SK-N-SH (cell line): ENCODE measurements at regions not wholly inside any gene's neighbourhood (a gene's known extent, or its start where the extent isn't known, plus 50 kb on each side); places are given as distances from the start of the nearest gene placed in this dataset.

Experiments used
- CTCF ChIA-PET: fragments of 300-600, 350-600 bp; formaldehyde crosslinking; extraction: SDS; loops from one replicate; lab custom pipeline; 2021; lab: Yijun Ruan, JAX
- POLR2A ChIA-PET: fragments of 350-600 bp; sonication (Branson Sonifier 250); formaldehyde crosslinking; extraction: SDS; loops from one replicate; lab custom pipeline; 2020; ENCODE audit warnings: antibody characterized with exemption, inconsistent platforms; lab: Yijun Ruan, JAX
- DNase-seq: peaks from one replicate; pipeline ENCODE4 v3.0.0; 2012
- H2AFZ ChIP-seq: fragments of 200-600 bp; sonication (generic); 2 replicates; pipeline ENCODE4 v1.8.1; 2016; ENCODE audit warnings: antibody characterized with exemption, mild to moderate bottlenecking, low read depth
- H3F3A ChIP-seq: fragments of 200-600 bp; sonication (generic); replicated peaks from 2 replicates; pipeline ENCODE3; 2016; ENCODE audit warnings: antibody characterized with exemption, mild to moderate bottlenecking; ENCODE audit not compliant: insufficient read depth
- H3K27ac ChIP-seq, 2 experiments: fragments of 200-500 bp in 1 of 2; fragments of 200-600 bp in 1 of 2; sonication (Bioruptor generic) in 1 of 2; sonication (generic), shearing (Covaris generic) in 1 of 2; 2 replicates each; pipeline versions ENCODE4 v1.5.1 to v1.6.1; 2014 to 2016; ENCODE audit warnings: low read depth in 2 of 2, inconsistent platforms in 1 of 2, low read length in 1 of 2, mild to moderate bottlenecking in 1 of 2, mixed read lengths in 1 of 2
- H3K27me3 ChIP-seq: fragments of 200-600 bp; sonication (generic), shearing (Covaris generic); 2 replicates; pipeline ENCODE4 v1.6.1; 2016; ENCODE audit warnings: mixed run types; ENCODE audit not compliant: insufficient read depth
- H3K36me3 ChIP-seq, 2 experiments: fragments of 200-500 bp in 1 of 2; fragments of 200-600 bp in 1 of 2; sonication (Bioruptor generic) in 1 of 2; sonication (generic) in 1 of 2; replicated peaks in 1 of 2; 2 replicates each; pipeline versions ENCODE3 to v1.5.1; 2014 to 2016; ENCODE audit warnings: low read length in 1 of 2, mild to moderate bottlenecking in 1 of 2; ENCODE audit not compliant: insufficient read depth in 2 of 2, control insufficient read depth in 1 of 2
- H3K4me1 ChIP-seq, 2 experiments: fragments of 200-500 bp in 1 of 2; fragments of 200-600 bp in 1 of 2; sonication (Bioruptor generic) in 1 of 2; sonication (generic), shearing (Covaris generic) in 1 of 2; 2 replicates each; pipeline versions ENCODE4 v1.5.1 to v1.6.1; 2014 to 2016; ENCODE audit warnings: low read depth in 1 of 2, low read length in 1 of 2, mixed run types in 1 of 2; ENCODE audit not compliant: insufficient read depth in 2 of 2, control insufficient read depth in 1 of 2
- H3K4me2 ChIP-seq: fragments of 200-600 bp; sonication (generic), shearing (Covaris generic); 2 replicates; pipeline ENCODE4 v1.6.1; 2017; ENCODE audit warnings: mixed run types
- H3K4me3 ChIP-seq, 2 experiments: fragments of 200-500 bp in 1 of 2; fragments of 200-600 bp in 1 of 2; sonication (Bioruptor generic) in 1 of 2; sonication (generic), shearing (Covaris generic) in 1 of 2; 2 replicates each; pipeline versions ENCODE4 v1.5.1 to v1.8.1; 2014 to 2016; ENCODE audit warnings: low read depth in 2 of 2, inconsistent platforms in 1 of 2, low read length in 1 of 2, mild to moderate bottlenecking in 1 of 2, mixed read lengths in 1 of 2, moderate library complexity in 1 of 2
- H3K79me2 ChIP-seq: fragments of 200-600 bp; sonication (generic); 2 replicates; pipeline ENCODE4 v1.8.1; 2017; ENCODE audit warnings: mild to moderate bottlenecking; ENCODE audit not compliant: insufficient read depth
- H3K9ac ChIP-seq: fragments of 200-600 bp; sonication (generic); 2 replicates; pipeline ENCODE4 v1.6.1; 2017; ENCODE audit warnings: mixed run types
- H3K9me2 ChIP-seq: fragments of 200-600 bp; sonication (generic); 2 replicates; pipeline ENCODE4 v1.6.1; 2017; ENCODE audit warnings: mixed run types
- H3K9me3 ChIP-seq: fragments of 200-600 bp; sonication (generic); 2 replicates; pipeline ENCODE4 v1.6.1; 2017; ENCODE audit warnings: mixed run types, mild to moderate bottlenecking, moderate library complexity
- H4K20me1 ChIP-seq: fragments of 200-600 bp; sonication (generic); 2 replicates; pipeline ENCODE4 v1.6.1; 2017; ENCODE audit warnings: mild to moderate bottlenecking, mixed run types; ENCODE audit not compliant: insufficient read depth
- CHD2 ChIP-seq: fragments of 150-350 bp; IDR thresholded peaks from 2 replicates; pipeline ENCODE4 v1.6.1; 2018; ENCODE audit warnings: low read length; ENCODE audit not compliant: partially characterized antibody
- CTCF ChIP-seq: fragments of 200-600 bp; sonication (generic); IDR thresholded peaks from 2 replicates; pipeline ENCODE4 v1.6.1; 2017; ENCODE audit warnings: antibody characterized with exemption, mild to moderate bottlenecking, moderate library complexity
- ELF1 ChIP-seq: IDR thresholded peaks from 2 replicates; pipeline ENCODE4 v1.4.0; 2012
- GABPA ChIP-seq: IDR thresholded peaks from 2 replicates; pipeline ENCODE4 v1.4.0; 2012; ENCODE audit warnings: low read depth, mild to moderate bottlenecking
- GATA2 ChIP-seq: sonication (generic); formaldehyde crosslinking; IDR thresholded peaks from 2 replicates; pipeline ENCODE4 v1.5.0; 2020; ENCODE audit warnings: mild to moderate bottlenecking, missing genetic modification reagents
- IRF3 ChIP-seq: fragments of 150-350 bp; IDR thresholded peaks from 2 replicates; pipeline ENCODE4 v1.6.1; 2016; ENCODE audit warnings: mild to moderate bottlenecking, low read depth, low read length
- MEF2A ChIP-seq: IDR thresholded peaks from 2 replicates; pipeline ENCODE4 v1.4.0; 2012; ENCODE audit warnings: low read depth, borderline replicate concordance
- NFIC ChIP-seq: IDR thresholded peaks from 2 replicates; pipeline ENCODE4 v1.4.0; 2012; ENCODE audit warnings: borderline replicate concordance
- NRF1 ChIP-seq: IDR thresholded peaks from 2 replicates; pipeline ENCODE4 v1.6.1; 2012; ENCODE audit warnings: low read depth, mild to moderate bottlenecking, low read length
- POLR2AphosphoS5 ChIP-seq: IDR thresholded peaks from 2 replicates; pipeline ENCODE4 v1.6.1; 2012; ENCODE audit warnings: low read depth, low read length
- RAD21 ChIP-seq: IDR thresholded peaks from 2 replicates; pipeline ENCODE4 v1.6.1; 2012; ENCODE audit warnings: mild to moderate bottlenecking, low read length
- RCOR1 ChIP-seq: fragments of 150-350 bp; IDR thresholded peaks from 2 replicates; pipeline ENCODE4 v1.6.1; 2017; ENCODE audit warnings: antibody characterized with exemption, low read length
- REST ChIP-seq: IDR thresholded peaks from 2 replicates; pipeline ENCODE4 v1.6.1; 2012; ENCODE audit warnings: mild to moderate bottlenecking, low read depth, low read length, moderate library complexity
- RFX5 ChIP-seq: IDR thresholded peaks from 2 replicates; pipeline ENCODE4 v1.6.1; 2012; ENCODE audit warnings: mild to moderate bottlenecking, improper control_type of control experiment, low read length
- SIN3A ChIP-seq: IDR thresholded peaks from 2 replicates; pipeline ENCODE4 v1.6.1; 2012; ENCODE audit warnings: low read depth, mild to moderate bottlenecking, low read length, moderate library complexity, borderline replicate concordance
- SMC3 ChIP-seq: IDR thresholded peaks from 2 replicates; pipeline ENCODE4 v1.6.1; 2012; ENCODE audit warnings: low read depth, low read length, improper control_type of control experiment
- TCF12 ChIP-seq: IDR thresholded peaks from 2 replicates; pipeline ENCODE4 v1.4.0; 2012
- TEAD4 ChIP-seq: IDR thresholded peaks from 2 replicates; pipeline ENCODE4 v1.4.0; 2012; ENCODE audit warnings: mild to moderate bottlenecking, borderline replicate concordance; ENCODE audit not compliant: insufficient read depth
- USF2 ChIP-seq: fragments of 150-350 bp; IDR thresholded peaks from 2 replicates; pipeline ENCODE4 v1.6.1; 2017; ENCODE audit warnings: antibody characterized with exemption, low read length, low read depth, borderline replicate concordance
- YY1 ChIP-seq: IDR thresholded peaks from 2 replicates; pipeline ENCODE4 v1.4.0; 2012; ENCODE audit warnings: low read depth, mild to moderate bottlenecking
- WGBS: methylation state at CpG from one replicate; pipeline ENCODE4 v1.1.6; 2017; ENCODE audit warnings: low lambda C conversion rate; 5-methylcytosine and 5-hydroxymethylcytosine counted together
- TF ChIP-seq, protein P1 (sequence below): IDR thresholded peaks from 2 replicates; pipeline ENCODE4 v1.4.0; 2012; ENCODE audit warnings: low read depth, borderline replicate concordance
- TF ChIP-seq, protein P2 (sequence below): IDR thresholded peaks from 2 replicates; pipeline ENCODE4 v1.4.0; 2012; ENCODE audit warnings: low read depth
- TF ChIP-seq, protein P3 (sequence below): IDR thresholded peaks from 2 replicates; pipeline ENCODE4 v1.4.0; 2012; ENCODE audit warnings: low read depth, borderline replicate concordance

DNA sequence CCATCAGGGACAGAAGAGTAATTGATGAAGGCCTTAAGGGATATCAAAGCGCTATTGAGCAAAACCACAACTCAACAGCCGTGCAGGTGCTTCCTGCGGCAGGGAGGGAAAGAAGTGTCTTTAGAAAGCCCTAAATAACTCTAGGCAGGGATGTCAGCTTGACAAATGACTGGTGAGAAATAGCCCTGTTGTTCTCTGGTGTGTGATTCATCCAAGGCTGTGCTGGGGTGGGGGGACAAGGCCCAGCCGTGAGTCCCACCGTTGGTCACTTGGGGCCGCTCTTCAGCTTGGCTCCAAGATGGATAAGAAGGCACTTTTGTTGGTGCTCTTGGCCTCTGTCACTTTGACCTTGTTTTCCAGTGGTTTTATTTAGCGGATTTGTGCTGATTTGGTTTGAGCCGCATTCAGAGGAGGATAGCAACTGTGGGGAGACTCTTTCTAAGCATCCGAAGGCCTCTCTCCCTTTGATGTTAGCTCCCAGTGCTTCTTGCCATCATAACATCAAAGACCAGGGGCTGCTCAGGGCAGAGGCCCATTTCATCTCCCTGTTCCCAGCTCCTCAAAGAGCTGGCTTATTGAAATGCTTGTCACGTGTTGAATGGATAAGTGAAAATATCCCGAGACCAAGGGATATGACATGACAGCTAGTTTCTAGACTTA is 130.3 kb upstream of the SERP2 start:
- no peak overlapping the region for H3K27ac ChIP-seq
- TF ChIP-seq RFX5 (no peak), POLR2AphosphoS5 (peak; percentile 59; the same call in 1 of the 2 replicates), REST (no peak), RCOR1 (no peak), TEAD4 (0 out of 2 replicates have a peak, but pooled peaks have one; percentile 18), USF2 (no peak), NRF1 (no peak), CTCF (peak; percentile 64), NFIC (no peak), YY1 (no peak), ELF1 (no peak), SIN3A (0 out of 2 replicates have a peak, but pooled peaks have one; percentile 45), GABPA (no peak), SMC3 (peak; percentile 70), MEF2A (peak; percentile 46; the same call in 1 of the 2 replicates), RAD21 (peak; percentile 73), CHD2 (no peak), GATA2 (CRISPR knock-in tag) (no peak), IRF3 (no peak), TCF12 (peak; percentile 86)
- TF ChIP-seq, protein P1, sequence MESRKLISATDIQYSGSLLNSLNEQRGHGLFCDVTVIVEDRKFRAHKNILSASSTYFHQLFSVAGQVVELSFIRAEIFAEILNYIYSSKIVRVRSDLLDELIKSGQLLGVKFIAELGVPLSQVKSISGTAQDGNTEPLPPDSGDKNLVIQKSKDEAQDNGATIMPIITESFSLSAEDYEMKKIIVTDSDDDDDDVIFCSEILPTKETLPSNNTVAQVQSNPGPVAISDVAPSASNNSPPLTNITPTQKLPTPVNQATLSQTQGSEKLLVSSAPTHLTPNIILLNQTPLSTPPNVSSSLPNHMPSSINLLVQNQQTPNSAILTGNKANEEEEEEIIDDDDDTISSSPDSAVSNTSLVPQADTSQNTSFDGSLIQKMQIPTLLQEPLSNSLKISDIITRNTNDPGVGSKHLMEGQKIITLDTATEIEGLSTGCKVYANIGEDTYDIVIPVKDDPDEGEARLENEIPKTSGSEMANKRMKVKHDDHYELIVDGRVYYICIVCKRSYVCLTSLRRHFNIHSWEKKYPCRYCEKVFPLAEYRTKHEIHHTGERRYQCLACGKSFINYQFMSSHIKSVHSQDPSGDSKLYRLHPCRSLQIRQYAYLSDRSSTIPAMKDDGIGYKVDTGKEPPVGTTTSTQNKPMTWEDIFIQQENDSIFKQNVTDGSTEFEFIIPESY = no peak
- TF ChIP-seq, protein P2, sequence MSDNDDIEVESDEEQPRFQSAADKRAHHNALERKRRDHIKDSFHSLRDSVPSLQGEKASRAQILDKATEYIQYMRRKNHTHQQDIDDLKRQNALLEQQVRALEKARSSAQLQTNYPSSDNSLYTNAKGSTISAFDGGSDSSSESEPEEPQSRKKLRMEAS = no peak; the same call in 1 of the 2 replicates
- TF ChIP-seq, protein P3, sequence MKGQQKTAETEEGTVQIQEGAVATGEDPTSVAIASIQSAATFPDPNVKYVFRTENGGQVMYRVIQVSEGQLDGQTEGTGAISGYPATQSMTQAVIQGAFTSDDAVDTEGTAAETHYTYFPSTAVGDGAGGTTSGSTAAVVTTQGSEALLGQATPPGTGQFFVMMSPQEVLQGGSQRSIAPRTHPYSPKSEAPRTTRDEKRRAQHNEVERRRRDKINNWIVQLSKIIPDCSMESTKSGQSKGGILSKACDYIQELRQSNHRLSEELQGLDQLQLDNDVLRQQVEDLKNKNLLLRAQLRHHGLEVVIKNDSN = no peak

More for the DNA sequence above, 130.3 kb upstream of the SERP2 start:
- Histone ChIP-seq H3K79me2 (no peaks in the 10 kb centered on the region), H3K9me3 (no peaks in the 10 kb centered on the region), H3K9me2 (no peaks in the 10 kb centered on the region), H2AFZ (no peak overlapping the region), H3K4me1 (peaks cover 0 to 9% of the 10 kb centered on the region in 2 experiments; a peak in 2 of 4 replicates), H4K20me1 (no peaks in the 10 kb centered on the region), H3K27me3 (no peaks in the 10 kb centered on the region), H3F3A (no peaks in the 10 kb centered on the region), H3K4me3 (no peak overlapping the region), H3K36me3 (no peaks in the 10 kb centered on the region), H3K9ac (no peak overlapping the region), H3K4me2 (no peak overlapping the region)
- CTCF ChIA-PET = interaction anchor here (0.9 to 1.6 kb wide), 4 partner anchors 9 to 675 kb away, joined by 3 to 4 read pairs (median 3); no protein-coding TSS in a partner anchor
- POLR2A ChIA-PET = interaction anchor here (1.3 kb wide), 1 partner anchor 194 kb away, joined by 4 read pairs; no protein-coding TSS in a partner anchor
- WGBS = 75% methylated on average over 11 of the region's 11 CpGs
- DNase-seq = peak; percentile 28
